ENCODE measurements at regions not wholly inside any gene's neighbourhood (a gene's known extent, or its start where the extent isn't known, plus 50 kb on each side); places are given as distances from the start of the nearest gene placed in this dataset.
"Not testable (repeated sequence)": the region's sequence is repeated elsewhere in the genome, so short reads cannot be mapped to it uniquely, and the experiment has no call there.

DNA sequence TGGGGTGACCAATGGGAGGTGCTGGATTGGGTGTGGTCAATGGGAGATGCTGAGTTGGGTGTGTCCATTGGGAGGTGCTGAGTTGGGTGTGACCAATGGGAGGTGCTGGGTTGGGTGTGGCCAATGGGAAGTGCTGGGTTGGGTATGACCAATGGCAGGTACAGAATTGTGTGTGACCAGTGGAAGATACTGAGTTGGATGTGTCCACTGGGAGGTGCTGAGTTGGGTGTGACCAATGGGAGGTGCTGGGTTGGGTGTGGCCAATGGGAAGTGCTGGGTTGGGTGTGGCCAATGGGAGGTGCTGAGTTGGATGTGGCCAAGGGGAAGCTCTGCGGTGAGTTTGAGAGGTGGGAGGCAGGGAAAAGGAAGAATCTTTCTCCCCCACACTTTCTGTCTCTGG, 250.0 kb upstream of the PROK2 start:
- WGBS, 2 donors = 72 to 92% methylated on average over 1 of the region's 1 CpG
- Histone ChIP-seq H3K27ac (no peak overlapping the region), H3K9me3 (no peaks in the 10 kb centered on the region), H3K4me3 (no peak overlapping the region), H3K4me1 (peaks cover 0 to 9% (median 0%) of the 10 kb centered on the region in 4 donors), H3K36me3 (no peaks in the 10 kb centered on the region), H3K27me3 (no peaks in the 10 kb centered on the region)
- no peak for ATAC-seq (ENCODE audit: low FRiP score in 2 of 2)
- no peak for DNase-seq
- TF ChIP-seq, protein P1, sequence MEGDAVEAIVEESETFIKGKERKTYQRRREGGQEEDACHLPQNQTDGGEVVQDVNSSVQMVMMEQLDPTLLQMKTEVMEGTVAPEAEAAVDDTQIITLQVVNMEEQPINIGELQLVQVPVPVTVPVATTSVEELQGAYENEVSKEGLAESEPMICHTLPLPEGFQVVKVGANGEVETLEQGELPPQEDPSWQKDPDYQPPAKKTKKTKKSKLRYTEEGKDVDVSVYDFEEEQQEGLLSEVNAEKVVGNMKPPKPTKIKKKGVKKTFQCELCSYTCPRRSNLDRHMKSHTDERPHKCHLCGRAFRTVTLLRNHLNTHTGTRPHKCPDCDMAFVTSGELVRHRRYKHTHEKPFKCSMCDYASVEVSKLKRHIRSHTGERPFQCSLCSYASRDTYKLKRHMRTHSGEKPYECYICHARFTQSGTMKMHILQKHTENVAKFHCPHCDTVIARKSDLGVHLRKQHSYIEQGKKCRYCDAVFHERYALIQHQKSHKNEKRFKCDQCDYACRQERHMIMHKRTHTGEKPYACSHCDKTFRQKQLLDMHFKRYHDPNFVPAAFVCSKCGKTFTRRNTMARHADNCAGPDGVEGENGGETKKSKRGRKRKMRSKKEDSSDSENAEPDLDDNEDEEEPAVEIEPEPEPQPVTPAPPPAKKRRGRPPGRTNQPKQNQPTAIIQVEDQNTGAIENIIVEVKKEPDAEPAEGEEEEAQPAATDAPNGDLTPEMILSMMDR (IDR thresholded peaks at IDR 0.05) = no peak
- TF ChIP-seq POLR2AphosphoS5 (IDR thresholded peaks at IDR 0.05) = no peak
- no peak for TF ChIP-seq POLR2A (IDR thresholded peaks at IDR 0.05)
- TF ChIP-seq EP300 (IDR thresholded peaks at IDR 0.05) = no peak

DNA sequence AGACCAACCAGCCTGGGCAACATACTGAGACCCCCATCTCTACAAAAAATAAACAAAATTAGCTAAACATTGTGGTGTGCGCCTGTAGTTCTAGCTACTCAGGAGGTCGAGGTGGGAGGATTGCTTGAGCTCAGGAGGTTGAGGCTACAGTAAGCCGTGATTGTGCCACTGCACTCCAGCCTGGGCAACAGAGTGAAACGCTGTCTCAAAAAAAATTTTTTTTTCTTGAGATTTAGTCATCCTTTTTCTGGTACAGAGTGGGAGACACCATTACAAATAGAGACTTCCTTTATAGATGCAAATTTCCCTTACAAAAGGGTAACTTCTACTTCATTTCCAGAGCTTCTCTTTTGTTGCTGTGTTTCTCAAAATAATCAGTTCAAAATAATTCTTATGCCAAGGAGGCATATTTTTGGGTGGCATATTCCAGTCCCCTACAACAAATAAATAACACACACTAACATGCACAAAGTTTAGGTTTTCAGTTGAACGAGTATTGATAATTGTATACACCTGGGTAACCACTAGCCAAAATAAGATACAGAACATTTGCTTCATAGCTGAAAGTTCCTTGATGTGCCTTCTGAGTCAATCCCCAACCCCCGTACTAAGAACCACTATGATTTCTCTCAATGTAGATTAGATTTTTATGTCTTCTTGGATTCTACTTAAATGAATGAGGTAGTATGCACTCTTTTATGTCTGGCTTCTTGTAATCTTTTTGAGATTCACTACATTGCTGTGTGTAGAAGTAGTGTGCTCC, 248.9 kb upstream of the PROK2 start:
- Histone ChIP-seq H3K4me1 (peaks cover 0 to 9% (median 0%) of the 10 kb centered on the region in 4 donors), H3K27me3 (no peaks in the 10 kb centered on the region), H3K27ac (no peak overlapping the region), H3K4me3 (no peak overlapping the region), H3K36me3 (no peaks in the 10 kb centered on the region), H3K9me3 (no peaks in the 10 kb centered on the region)
- TF ChIP-seq POLR2A (IDR thresholded peaks at IDR 0.05) = no peak
- no peak for TF ChIP-seq POLR2AphosphoS5 (IDR thresholded peaks at IDR 0.05)
- TF ChIP-seq, protein P1 (IDR thresholded peaks at IDR 0.05) = no peak
- no peak for TF ChIP-seq EP300 (IDR thresholded peaks at IDR 0.05)
- ATAC-seq (ENCODE audit: low FRiP score in 2 of 2) = no peak
- WGBS, 2 donors = 82 to 86% methylated on average over 6 of the region's 6 CpGs
- DNase-seq = no peak

DNA sequence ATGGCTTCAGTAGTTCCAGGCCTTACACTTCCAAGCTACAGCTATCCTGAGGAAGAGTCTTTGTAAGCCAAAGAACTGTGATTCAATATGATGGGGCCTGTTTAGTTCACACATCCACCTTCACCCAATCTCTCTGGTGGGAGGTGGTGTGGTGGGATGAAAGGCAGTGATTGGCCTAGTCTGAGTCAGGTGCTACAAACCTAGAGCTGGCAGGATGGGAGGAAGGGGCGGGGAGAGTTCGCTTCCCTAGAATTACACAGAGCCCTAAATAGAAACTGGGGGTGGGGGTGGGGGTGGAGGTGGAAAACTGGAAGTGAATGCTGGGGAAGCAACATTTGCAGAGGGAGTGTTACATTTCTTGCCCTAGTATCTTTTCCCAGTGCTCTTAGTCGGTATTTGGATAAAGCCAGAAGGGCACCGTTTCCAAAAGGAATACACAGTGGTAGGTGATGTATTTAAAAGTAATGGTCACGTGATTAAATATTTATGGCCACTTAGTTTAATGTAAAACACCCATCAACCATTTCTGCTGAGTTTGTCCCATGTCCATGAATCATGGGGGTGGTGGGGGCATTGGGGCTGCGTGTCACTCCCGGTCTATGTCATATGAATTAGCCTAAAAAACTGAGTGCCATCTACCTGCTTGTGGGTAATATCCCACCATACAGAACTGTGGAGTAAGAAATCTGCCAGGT, 247.6 kb upstream of the PROK2 start:
- Histone ChIP-seq H3K4me1 (peaks cover 0 to 9% (median 0%) of the 10 kb centered on the region in 4 donors), H3K27me3 (no peaks in the 10 kb centered on the region), H3K9me3 (no peaks in the 10 kb centered on the region), H3K36me3 (no peaks in the 10 kb centered on the region), H3K27ac (no peak overlapping the region), H3K4me3 (no peak overlapping the region)
- TF ChIP-seq EP300 (IDR thresholded peaks at IDR 0.05) (no peak), POLR2AphosphoS5 (IDR thresholded peaks at IDR 0.05) (no peak), POLR2A (IDR thresholded peaks at IDR 0.05) (no peak)
- TF ChIP-seq, protein P1 (IDR thresholded peaks at IDR 0.05) = no peak
- 74 to 77% methylated on average over 7 of the region's 7 CpGs for WGBS, 2 donors
- DNase-seq (no peak), ATAC-seq (ENCODE audit: low FRiP score in 2 of 2) (peak in 1 of 2 donors; percentile 41)

DNA sequence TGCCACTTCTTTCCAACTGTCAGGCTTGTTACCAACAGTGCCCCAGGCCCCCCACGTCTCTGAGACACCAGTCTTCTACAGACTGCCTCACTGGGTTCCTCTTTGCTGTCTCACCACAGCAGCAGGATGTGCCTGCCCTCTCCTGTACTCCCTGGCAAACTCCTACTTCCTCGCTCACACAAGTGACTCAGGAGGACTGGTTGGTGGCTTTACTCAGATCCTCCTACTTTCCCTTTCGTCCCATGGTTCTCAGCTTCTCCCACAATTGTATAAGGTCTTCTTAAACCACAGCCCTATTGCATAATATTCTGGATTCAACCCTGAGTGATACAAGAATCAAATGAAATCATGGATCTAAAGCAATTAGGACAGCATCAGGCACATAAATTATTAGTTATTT, 246.6 kb upstream of the PROK2 start:
- ATAC-seq (ENCODE audit: low FRiP score in 2 of 2) = peak; percentile 73 to 91

DNA sequence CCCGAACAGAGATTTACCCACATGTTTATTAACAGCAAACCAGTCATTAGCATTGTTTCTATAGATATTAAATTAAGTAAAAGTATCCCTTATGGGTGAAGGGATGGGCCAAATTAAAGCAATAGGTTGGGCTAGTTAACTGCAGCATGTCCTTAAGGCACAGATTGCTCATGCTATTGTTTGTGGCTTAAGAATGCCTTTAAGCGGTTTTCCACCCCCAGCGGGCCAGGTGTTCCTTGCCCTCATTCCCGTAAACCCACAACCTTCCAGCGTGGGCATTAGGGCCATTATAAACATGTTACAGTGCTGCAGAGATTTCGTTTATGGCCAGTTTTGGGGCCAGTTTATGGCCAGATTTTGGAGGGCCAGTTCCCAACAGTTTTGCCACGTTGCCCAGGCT, 245.3 kb upstream of the PROK2 start:
- not testable (repeated sequence) for H3K4me3 ChIP-seq; H3K27ac ChIP-seq; ATAC-seq (ENCODE audit: low FRiP score in 2 of 2); DNase-seq; H3K36me3 ChIP-seq; H3K27me3 ChIP-seq; H3K9me3 ChIP-seq; H3K4me1 ChIP-seq
- 91 to 95% methylated on average over 7 of the region's 7 CpGs for WGBS, 2 donors

More for the DNA sequence above, 246.6 kb upstream of the PROK2 start:
- H3K4me3 ChIP-seq = no peak overlapping the region
- no peaks in the 10 kb centered on the region for H3K36me3 ChIP-seq
- WGBS, 2 donors = 49 to 52% methylated on average over 3 of the region's 3 CpGs
- no peak overlapping the region for H3K27ac ChIP-seq
- peak in 1 of 2 donors; percentile 60 for DNase-seq
- H3K4me1 ChIP-seq = peaks cover 0 to 9% (median 0%) of the 10 kb centered on the region in 4 donors
- H3K9me3 ChIP-seq = no peaks in the 10 kb centered on the region
- no peaks in the 10 kb centered on the region for H3K27me3 ChIP-seq
- TF ChIP-seq POLR2A (IDR thresholded peaks at IDR 0.05) (no peak), EP300 (IDR thresholded peaks at IDR 0.05) (no peak), POLR2AphosphoS5 (IDR thresholded peaks at IDR 0.05) (no peak)
- TF ChIP-seq, protein P1 (IDR thresholded peaks at IDR 0.05) = no peak

DNA sequence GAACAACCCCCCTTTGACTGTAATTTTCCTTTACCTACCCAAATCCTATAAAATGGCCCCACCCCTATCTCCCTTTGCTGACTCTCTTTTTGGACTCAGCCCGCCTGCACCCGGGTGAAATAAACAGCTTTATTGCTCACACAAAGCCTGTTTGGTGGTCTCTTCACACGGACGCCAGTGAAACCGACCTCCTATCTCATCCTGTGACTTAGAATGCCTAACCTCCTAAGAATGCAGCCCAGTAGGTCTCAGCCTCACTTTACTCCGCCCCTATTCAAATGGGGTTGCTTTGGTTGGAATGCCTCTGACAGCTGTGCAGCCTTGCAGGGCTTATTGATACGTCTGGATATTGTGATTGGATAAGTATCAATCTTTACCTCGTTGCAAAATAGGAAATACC, 243.8 kb upstream of the PROK2 start:
- H3K4me3 ChIP-seq; H3K27me3 ChIP-seq; H3K36me3 ChIP-seq; ATAC-seq (ENCODE audit: low FRiP score in 2 of 2); H3K4me1 ChIP-seq; H3K9me3 ChIP-seq; DNase-seq; H3K27ac ChIP-seq: not testable (repeated sequence)
- WGBS, 2 donors = 71 to 73% methylated on average over 8 of the region's 8 CpGs

DNA sequence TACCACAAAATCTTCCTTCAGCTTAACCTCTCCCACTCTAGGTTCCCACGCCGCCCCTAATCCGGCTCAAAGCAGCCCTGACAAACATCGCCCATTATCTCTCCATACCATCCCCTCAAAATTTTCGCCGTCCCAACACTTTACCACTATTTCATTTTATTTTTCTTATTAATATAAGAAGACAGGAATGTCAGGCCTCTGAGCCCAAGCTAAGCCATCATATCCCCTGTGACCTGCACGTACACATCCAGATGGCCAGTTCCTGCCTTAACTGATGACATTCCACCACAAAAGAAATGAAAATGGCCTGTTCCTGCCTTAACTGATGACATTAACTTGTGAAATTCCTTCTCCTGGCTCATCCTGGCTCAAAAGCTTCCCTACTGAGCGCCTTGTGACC, 243.4 kb upstream of the PROK2 start:
- DNase-seq; H3K4me1 ChIP-seq; ATAC-seq (ENCODE audit: low FRiP score in 2 of 2); H3K9me3 ChIP-seq; H3K27me3 ChIP-seq; H3K27ac ChIP-seq; H3K4me3 ChIP-seq; H3K36me3 ChIP-seq: not testable (repeated sequence)
- WGBS, 2 donors = 94 to 97% methylated on average over 8 of the region's 8 CpGs

DNA sequence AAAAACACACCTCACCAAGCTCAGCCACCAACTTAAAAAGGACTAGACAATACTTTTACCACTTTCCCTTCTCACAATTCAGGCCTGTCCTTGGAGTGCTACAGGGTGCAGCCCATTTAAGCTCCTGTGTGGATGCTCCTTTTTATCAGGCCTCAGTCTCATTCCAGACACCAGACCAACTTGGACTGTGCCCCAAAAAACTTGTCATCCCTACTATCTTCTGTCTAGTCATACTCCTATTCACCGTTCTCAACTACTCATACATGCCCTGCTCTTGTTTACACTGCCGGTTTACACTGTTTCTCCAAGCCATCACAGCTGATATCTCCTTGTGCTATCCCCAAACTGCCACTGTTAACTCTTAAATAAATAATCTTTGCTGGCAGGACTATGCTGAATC, 242.8 kb upstream of the PROK2 start:
- not testable (repeated sequence) for H3K9me3 ChIP-seq; H3K36me3 ChIP-seq; ATAC-seq (ENCODE audit: low FRiP score in 2 of 2); H3K27me3 ChIP-seq; DNase-seq; H3K27ac ChIP-seq; H3K4me1 ChIP-seq; H3K4me3 ChIP-seq
- 88 to 100% methylated on average over 2 of the region's 2 CpGs for WGBS, 2 donors
